Transverse colon (tissue), 4 donors: ENCODE measurements at regions not wholly inside any gene's neighbourhood (a gene's known extent, or its start where the extent isn't known, plus 50 kb on each side); places are given as distances from the start of the nearest gene placed in this dataset.

Source experiments
- DNase-seq: peaks from one replicate; pipeline ENCODE4 v3.0.0-alpha.2; 2019
- H3K27ac ChIP-seq, 4 donors: fragments of 200-600 bp; sonication (generic); 2 replicates each; pipeline ENCODE4 v1.5.1; 2016 to 2018; ENCODE audit warnings: inconsistent platforms in 4 of 4
- H3K27me3 ChIP-seq: fragments of 200-600 bp; sonication (generic); 2 replicates; pipeline ENCODE4 v1.5.1; 2017; ENCODE audit warnings: inconsistent platforms
- H3K36me3 ChIP-seq, 4 donors: fragments of 200-600 bp; sonication (generic); 2 replicates each; pipeline ENCODE4 v1.5.1; 2017 to 2019; ENCODE audit warnings: inconsistent platforms in 4 of 4
- H3K4me1 ChIP-seq, 4 donors: fragments of 200-600 bp; sonication (generic); 2 replicates each; pipeline ENCODE4 v1.5.1; 2017 to 2020; ENCODE audit warnings: inconsistent platforms in 4 of 4
- H3K4me3 ChIP-seq, 4 donors: fragments of 200-600 bp; sonication (generic); 1 replicate in 1 of 4; 2 replicates in 3 of 4; pipeline versions ENCODE4 v1.5.1 to v1.6.1; 2017 to 2019; ENCODE audit warnings: inconsistent platforms in 4 of 4
- H3K9me3 ChIP-seq, 2 donors: fragments of 200-600 bp; sonication (generic); 2 replicates each; pipeline ENCODE4 v1.5.1; 2017 to 2019; ENCODE audit warnings: inconsistent platforms in 2 of 2
- EP300 ChIP-seq: sonication (generic); formaldehyde crosslinking; IDR thresholded peaks from one replicate; pipeline ENCODE4 v1.6.1; 2017; ENCODE audit warnings: antibody characterized with exemption, low read depth
- POLR2A ChIP-seq: fragments of 450-650 bp; IDR thresholded peaks from one replicate; pipeline ENCODE4 v1.6.1; 2016; ENCODE audit warnings: antibody characterized with exemption, mild to moderate bottlenecking, moderate library complexity
- POLR2AphosphoS5 ChIP-seq, 3 donors: sonication (generic); formaldehyde crosslinking; IDR thresholded peaks; one replicate each; pipeline ENCODE4 v1.6.1; 2016; ENCODE audit warnings: antibody characterized with exemption in 3 of 3
- WGBS, 2 donors: methylation state at CpG; one replicate each; pipeline ENCODE4 v1.1.5; 2018; ENCODE audit warnings: low coverage in 1 of 2; 5-methylcytosine and 5-hydroxymethylcytosine counted together
- in situ Hi-C, 4 donors: fragments of 200-750 bp; cut with MboI; loops; one replicate each; pipeline versions ENCODE4 v1.15.0 to v1.15.1; 2017; ENCODE audit warnings: low sequenced_read_pairs in 3 of 4, low pct_ligation_motif_present in 1 of 4, low pct_unique_long_range_greater_than_20kb in 1 of 4
- intact Hi-C: fragments of 100-400 bp; cut with DNase I; formaldehyde crosslinking; loops from one replicate; pipeline ENCODE4 v1.15.1; 2023; ENCODE audit warnings: low total_unique reads
- TF ChIP-seq, protein P1 (sequence below), 5 experiments: fragments of 200-600 bp in 3 of 5; fragments of 450-650 bp in 2 of 5; sonication (generic) in 3 of 5; IDR thresholded peaks; 1 replicate in 2 of 5; 2 replicates in 3 of 5; pipeline ENCODE4 v1.5.1; 2016 to 2017; ENCODE audit warnings: antibody characterized with exemption in 5 of 5, inconsistent platforms in 3 of 5, mild to moderate bottlenecking in 2 of 5, moderate library complexity in 1 of 5

DNA sequence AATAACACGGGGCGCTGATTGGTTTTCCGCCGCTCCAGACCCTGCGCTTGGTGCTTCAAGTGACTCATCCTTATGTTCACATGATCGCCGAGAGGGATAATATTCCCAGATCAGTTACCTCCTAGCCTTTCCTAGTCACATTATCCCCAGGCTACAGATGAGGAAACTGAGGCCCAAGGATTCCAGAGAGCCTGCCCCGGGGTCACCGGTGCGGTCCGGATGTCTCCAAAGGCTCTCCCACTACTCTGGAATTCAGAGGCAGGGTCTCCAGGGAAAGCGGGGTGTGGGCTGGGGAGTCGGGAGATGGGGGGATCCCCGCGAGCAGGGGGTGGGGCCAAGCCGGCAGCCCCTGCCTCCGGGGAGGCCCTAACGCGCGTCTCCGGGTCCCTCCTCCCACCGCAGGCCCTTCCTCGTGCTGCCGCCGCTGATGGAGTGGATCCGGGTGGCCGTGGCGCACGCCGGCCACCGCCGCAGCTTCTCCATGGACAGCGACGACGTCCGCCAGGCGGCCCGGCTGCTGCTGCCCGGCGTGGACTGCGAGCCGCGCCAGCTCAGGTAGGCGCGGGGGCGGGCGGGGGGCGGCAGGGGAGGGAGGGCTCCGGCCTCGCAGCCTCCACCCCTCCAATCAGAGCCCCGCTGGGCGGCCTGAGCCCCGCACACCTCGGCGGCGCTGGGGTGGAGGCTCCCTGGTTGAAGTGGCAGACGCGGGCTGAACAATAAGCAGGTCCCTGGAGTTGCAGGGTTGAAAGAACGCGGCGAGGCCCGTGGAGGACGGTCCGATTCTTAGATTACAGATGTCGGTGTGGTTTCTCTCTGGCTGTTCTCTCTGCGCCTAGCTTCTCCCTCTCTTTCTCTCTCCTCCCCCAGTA, 104.6 kb upstream of the PWP1 start:
- Histone ChIP-seq H3K27ac (no peak overlapping the region), H3K27me3 (peaks cover 21% of the 10 kb centered on the region), H3K4me1 (no peaks in the 10 kb centered on the region), H3K4me3 (peak overlapping the region in 1 of 4 donors; percentile 28), H3K9me3 (no peaks in the 10 kb centered on the region), H3K36me3 (no peaks in the 10 kb centered on the region)
- in situ Hi-C loops = no loop called here
- DNase-seq = no peak
- intact Hi-C loops = no loop called here
- 37% methylated on average over 54 of the region's 66 CpGs; no CpG with 5 or more reads in 1 of the 2 donors for WGBS, 2 donors
- TF ChIP-seq POLR2AphosphoS5 (IDR thresholded peaks at IDR 0.05) (no peak), POLR2A (no peak), EP300 (no peak)
- TF ChIP-seq, protein P1, sequence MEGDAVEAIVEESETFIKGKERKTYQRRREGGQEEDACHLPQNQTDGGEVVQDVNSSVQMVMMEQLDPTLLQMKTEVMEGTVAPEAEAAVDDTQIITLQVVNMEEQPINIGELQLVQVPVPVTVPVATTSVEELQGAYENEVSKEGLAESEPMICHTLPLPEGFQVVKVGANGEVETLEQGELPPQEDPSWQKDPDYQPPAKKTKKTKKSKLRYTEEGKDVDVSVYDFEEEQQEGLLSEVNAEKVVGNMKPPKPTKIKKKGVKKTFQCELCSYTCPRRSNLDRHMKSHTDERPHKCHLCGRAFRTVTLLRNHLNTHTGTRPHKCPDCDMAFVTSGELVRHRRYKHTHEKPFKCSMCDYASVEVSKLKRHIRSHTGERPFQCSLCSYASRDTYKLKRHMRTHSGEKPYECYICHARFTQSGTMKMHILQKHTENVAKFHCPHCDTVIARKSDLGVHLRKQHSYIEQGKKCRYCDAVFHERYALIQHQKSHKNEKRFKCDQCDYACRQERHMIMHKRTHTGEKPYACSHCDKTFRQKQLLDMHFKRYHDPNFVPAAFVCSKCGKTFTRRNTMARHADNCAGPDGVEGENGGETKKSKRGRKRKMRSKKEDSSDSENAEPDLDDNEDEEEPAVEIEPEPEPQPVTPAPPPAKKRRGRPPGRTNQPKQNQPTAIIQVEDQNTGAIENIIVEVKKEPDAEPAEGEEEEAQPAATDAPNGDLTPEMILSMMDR (IDR thresholded peaks at IDR 0.05) = no peak

DNA sequence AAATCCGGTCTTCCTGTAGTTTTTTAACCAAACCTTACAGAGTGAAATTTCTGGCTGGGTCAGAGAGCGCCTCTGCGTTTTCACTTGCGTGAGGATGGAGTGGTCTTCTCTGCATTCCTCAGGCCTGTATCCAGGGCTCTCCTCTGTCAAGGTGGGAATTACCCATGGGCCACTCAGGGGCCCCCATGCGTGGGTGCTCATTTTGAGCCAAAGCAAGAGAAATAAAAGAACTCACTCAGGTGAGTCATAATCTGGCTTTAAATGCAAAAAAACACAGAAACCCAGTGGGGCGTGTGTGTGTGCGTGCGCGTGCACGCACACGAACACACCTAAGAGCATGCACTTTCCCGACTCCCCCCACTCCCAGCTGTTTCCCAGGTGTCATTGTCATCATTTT, 104.0 kb upstream of the PWP1 start:
- no peaks in the 10 kb centered on the region for H3K4me1 ChIP-seq
- intact Hi-C loops (no loop called here), in situ Hi-C loops (no loop called here)
- H3K27ac ChIP-seq = no peak overlapping the region
- no peak for DNase-seq
- no peak overlapping the region for H3K4me3 ChIP-seq
- peaks cover 21% of the 10 kb centered on the region for H3K27me3 ChIP-seq
- no peak for TF ChIP-seq EP300
- TF ChIP-seq POLR2A = no peak
- no peak for TF ChIP-seq POLR2AphosphoS5 (IDR thresholded peaks at IDR 0.05)
- TF ChIP-seq, protein P1 (IDR thresholded peaks at IDR 0.05) = no peak
- WGBS, 2 donors = 73 to 74% methylated on average over 4 to 12 of the region's 12 CpGs
- H3K9me3 ChIP-seq = no peaks in the 10 kb centered on the region
- no peaks in the 10 kb centered on the region for H3K36me3 ChIP-seq

DNA sequence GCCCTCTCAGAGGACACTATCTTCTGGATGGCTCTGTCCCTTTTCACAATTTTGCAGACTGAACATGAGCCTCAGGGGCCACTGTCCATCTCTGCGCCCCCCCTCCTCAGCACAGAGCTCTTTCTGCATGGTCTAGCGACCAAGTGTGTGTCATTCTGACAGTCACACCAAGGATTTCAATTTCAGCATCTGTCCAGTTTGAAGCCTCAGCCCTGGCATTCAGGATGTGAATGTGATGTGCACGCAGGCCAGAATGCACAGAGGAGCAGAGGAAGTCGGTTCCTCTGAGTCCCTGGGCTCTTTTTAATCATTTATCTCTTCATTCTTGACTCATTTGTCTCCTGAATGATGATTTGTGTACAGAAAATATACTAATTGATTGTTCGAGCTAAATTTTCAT, 102.0 kb upstream of the PWP1 start:
- Histone ChIP-seq H3K27me3 (peaks cover 21% of the 10 kb centered on the region), H3K4me3 (no peak overlapping the region), H3K36me3 (no peaks in the 10 kb centered on the region), H3K4me1 (no peaks in the 10 kb centered on the region), H3K27ac (no peak overlapping the region), H3K9me3 (no peaks in the 10 kb centered on the region)
- intact Hi-C loops (no loop called here), in situ Hi-C loops (no loop called here)
- 85 to 88% methylated on average over 5 of the region's 5 CpGs for WGBS, 2 donors
- TF ChIP-seq EP300 (no peak), POLR2A (no peak), POLR2AphosphoS5 (IDR thresholded peaks at IDR 0.05) (no peak)
- TF ChIP-seq, protein P1 (IDR thresholded peaks at IDR 0.05) = no peak
- DNase-seq = no peak

DNA sequence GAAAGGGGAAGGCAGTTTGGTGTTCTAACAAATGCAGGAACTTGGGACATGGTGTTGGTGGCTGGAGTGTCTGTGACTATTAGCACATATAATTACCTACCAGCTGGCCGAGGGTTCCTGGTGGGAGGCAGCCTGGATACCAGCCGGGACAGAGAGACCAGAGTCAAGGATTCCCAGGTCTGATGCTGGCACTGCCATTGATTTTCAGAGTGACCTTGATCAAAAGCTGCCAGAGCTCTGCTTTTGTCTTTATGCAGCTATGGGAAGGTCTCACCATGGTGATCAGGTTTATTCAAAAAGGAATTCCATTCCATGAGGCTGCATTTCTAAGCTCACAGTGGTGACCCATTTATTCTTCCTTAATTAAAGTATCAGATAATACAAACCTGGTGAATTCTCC, 101.0 kb upstream of the PWP1 start:
- no peak overlapping the region for H3K27ac ChIP-seq
- no peak overlapping the region for H3K4me3 ChIP-seq
- no peak for DNase-seq
- in situ Hi-C loops = no loop called here
- no peak for TF ChIP-seq EP300
- TF ChIP-seq POLR2AphosphoS5 (IDR thresholded peaks at IDR 0.05) = no peak
- TF ChIP-seq POLR2A = no peak
- TF ChIP-seq, protein P1 (IDR thresholded peaks at IDR 0.05) = no peak
- WGBS, 2 donors = 94% methylated on average over 2 of the region's 2 CpGs; no CpG with 5 or more reads in 1 of the 2 donors
- peaks cover 21% of the 10 kb centered on the region for H3K27me3 ChIP-seq
- intact Hi-C loops = no loop called here
- H3K9me3 ChIP-seq = no peaks in the 10 kb centered on the region
- no peaks in the 10 kb centered on the region for H3K4me1 ChIP-seq
- no peaks in the 10 kb centered on the region for H3K36me3 ChIP-seq
